ENCODE measurements at regions not wholly inside any gene's neighbourhood (a gene's known extent, or its start where the extent isn't known, plus 50 kb on each side); places are given as distances from the start of the nearest gene placed in this dataset.
"Not testable (repeated sequence)": the region's sequence is repeated elsewhere in the genome, so short reads cannot be mapped to it uniquely, and the experiment has no call there.

GRCh38 chr17:64789061-64789445, 126.9 kb upstream of the SMURF2 start:
- H3K4me1 ChIP-seq (ENCODE audit: insufficient read depth, low read length) = peaks cover 17% of the 10 kb centered on the region
- H3K9me3 ChIP-seq (ENCODE audit: low read depth, low read length); H3K27me3 ChIP-seq (ENCODE audit: insufficient read depth, low read length); H3K4me3 ChIP-seq (ENCODE audit: low read length): not testable (repeated sequence)

DNA sequence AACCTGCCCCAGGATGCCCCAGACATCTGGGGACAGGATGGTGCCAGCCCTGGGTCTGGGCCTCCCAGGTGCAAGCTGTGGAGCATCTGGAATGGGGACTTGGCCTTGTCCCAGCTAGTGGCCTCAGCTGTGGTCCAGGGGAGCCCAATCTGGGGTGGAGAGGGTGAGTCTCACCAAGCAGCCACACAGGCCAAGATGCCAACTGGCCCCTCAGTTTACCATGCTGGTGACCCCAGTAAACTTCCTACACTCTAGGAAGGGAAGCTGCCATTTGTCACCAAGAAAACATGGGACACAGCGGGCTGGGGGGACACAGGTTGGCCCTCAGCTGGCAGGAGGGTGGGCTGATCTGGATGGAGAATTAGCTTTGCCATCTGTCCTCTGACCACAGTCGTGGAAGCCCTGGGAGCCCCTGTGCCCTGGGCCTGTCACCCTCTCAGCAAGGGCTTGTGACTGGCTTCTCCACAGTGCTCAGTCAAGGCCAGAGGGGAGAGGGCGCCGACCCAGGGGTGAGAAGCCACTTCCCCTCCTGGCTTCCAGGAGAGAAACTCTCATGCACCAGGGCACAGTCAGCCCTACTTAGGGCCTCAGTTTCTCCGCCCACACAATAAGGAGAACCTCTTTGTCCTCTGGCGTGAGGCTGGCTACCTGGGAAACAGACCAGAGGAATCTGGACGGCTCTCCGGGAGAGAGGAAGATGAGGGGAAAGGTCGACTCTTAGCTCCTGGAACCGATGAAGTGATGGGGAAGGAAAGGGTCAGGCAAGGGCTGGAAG, 126.4 kb upstream of the SMURF2 start:
- Histone ChIP-seq H3K4me3 (ENCODE audit: low read length) (no peak overlapping the region), H3K27me3 (ENCODE audit: insufficient read depth, low read length) (no peaks in the 10 kb centered on the region), H3K4me1 (ENCODE audit: insufficient read depth, low read length) (peaks cover 11% of the 10 kb centered on the region), H3K9me3 (ENCODE audit: low read depth, low read length) (no peaks in the 10 kb centered on the region)

- no peaks in the 10 kb centered on the region for H3K9me3 ChIP-seq (ENCODE audit: low read depth, low read length)
- no peaks in the 10 kb centered on the region for H3K27me3 ChIP-seq (ENCODE audit: insufficient read depth, low read length)
- no peak overlapping the region for H3K4me3 ChIP-seq (ENCODE audit: low read length)
- peaks cover 7% of the 10 kb centered on the region for H3K4me1 ChIP-seq (ENCODE audit: insufficient read depth, low read length)
These were observed 125.8 kb upstream of the SMURF2 start for GRCh38 chr17:64787921-64788271.

GRCh38 chr17:64787255-64787920, 125.3 kb upstream of the SMURF2 start:
- Histone ChIP-seq H3K4me1 (ENCODE audit: insufficient read depth, low read length) (peaks cover 4% of the 10 kb centered on the region), H3K9me3 (ENCODE audit: low read depth, low read length) (no peaks in the 10 kb centered on the region), H3K4me3 (ENCODE audit: low read length) (no peak overlapping the region), H3K27me3 (ENCODE audit: insufficient read depth, low read length) (no peaks in the 10 kb centered on the region)

DNA sequence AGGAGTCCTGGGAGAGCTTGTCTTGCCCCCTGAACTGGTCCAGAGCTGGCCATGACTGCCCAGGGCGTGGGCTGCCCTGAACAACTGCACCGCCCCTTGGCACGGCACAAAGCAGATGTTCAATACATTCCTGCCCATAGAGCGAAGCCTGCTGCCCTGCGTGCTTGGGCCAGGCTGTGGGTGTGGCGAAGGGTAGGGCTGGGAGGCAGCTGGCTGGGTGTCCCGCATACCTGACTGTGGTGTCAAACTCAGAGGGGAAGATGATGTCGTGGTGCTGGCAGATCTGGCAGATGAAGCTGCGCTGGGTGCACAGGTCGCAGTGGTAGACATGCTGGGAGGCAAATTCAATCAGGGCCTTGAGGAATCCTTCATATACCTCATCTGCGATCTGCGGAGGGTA, 124.2 kb upstream of the SMURF2 start:
- Histone ChIP-seq H3K4me3 (ENCODE audit: low read length) (no peak overlapping the region), H3K4me1 (ENCODE audit: insufficient read depth, low read length) (peaks cover 12% of the 10 kb centered on the region), H3K27me3 (ENCODE audit: insufficient read depth, low read length) (no peaks in the 10 kb centered on the region), H3K9me3 (ENCODE audit: low read depth, low read length) (no peaks in the 10 kb centered on the region)

GRCh38 chr17:64785011-64785421, 122.9 kb upstream of the SMURF2 start:
- no peaks in the 10 kb centered on the region for H3K27me3 ChIP-seq (ENCODE audit: insufficient read depth, low read length)
- H3K4me1 ChIP-seq (ENCODE audit: insufficient read depth, low read length) = peaks cover 21% of the 10 kb centered on the region
- no peaks in the 10 kb centered on the region for H3K9me3 ChIP-seq (ENCODE audit: low read depth, low read length)
- no peak overlapping the region for H3K4me3 ChIP-seq (ENCODE audit: low read length)

GRCh38 chr17:64784353-64785010, 122.4 kb upstream of the SMURF2 start:
- peaks cover under 1% of the 10 kb centered on the region for H3K27me3 ChIP-seq (ENCODE audit: insufficient read depth, low read length)
- H3K9me3 ChIP-seq (ENCODE audit: low read depth, low read length) = no peaks in the 10 kb centered on the region
- no peak overlapping the region for H3K4me3 ChIP-seq (ENCODE audit: low read length)
- peaks cover 27% of the 10 kb centered on the region for H3K4me1 ChIP-seq (ENCODE audit: insufficient read depth, low read length)

- H3K9me3 ChIP-seq (ENCODE audit: low read depth, low read length) = no peaks in the 10 kb centered on the region
- peaks cover 34% of the 10 kb centered on the region for H3K4me1 ChIP-seq (ENCODE audit: insufficient read depth, low read length)
- H3K4me3 ChIP-seq (ENCODE audit: low read length) = no peak overlapping the region
- H3K27me3 ChIP-seq (ENCODE audit: insufficient read depth, low read length) = peaks cover 6% of the 10 kb centered on the region
These were observed 121.6 kb upstream of the SMURF2 start for GRCh38 chr17:64783556-64784352.

GRCh38 chr17:64783031-64783461, 120.9 kb upstream of the SMURF2 start:
- peaks cover 41% of the 10 kb centered on the region for H3K4me1 ChIP-seq (ENCODE audit: insufficient read depth, low read length)
- peaks cover 6% of the 10 kb centered on the region for H3K27me3 ChIP-seq (ENCODE audit: insufficient read depth, low read length)
- no peaks in the 10 kb centered on the region for H3K9me3 ChIP-seq (ENCODE audit: low read depth, low read length)
- no peak overlapping the region for H3K4me3 ChIP-seq (ENCODE audit: low read length)

DNA sequence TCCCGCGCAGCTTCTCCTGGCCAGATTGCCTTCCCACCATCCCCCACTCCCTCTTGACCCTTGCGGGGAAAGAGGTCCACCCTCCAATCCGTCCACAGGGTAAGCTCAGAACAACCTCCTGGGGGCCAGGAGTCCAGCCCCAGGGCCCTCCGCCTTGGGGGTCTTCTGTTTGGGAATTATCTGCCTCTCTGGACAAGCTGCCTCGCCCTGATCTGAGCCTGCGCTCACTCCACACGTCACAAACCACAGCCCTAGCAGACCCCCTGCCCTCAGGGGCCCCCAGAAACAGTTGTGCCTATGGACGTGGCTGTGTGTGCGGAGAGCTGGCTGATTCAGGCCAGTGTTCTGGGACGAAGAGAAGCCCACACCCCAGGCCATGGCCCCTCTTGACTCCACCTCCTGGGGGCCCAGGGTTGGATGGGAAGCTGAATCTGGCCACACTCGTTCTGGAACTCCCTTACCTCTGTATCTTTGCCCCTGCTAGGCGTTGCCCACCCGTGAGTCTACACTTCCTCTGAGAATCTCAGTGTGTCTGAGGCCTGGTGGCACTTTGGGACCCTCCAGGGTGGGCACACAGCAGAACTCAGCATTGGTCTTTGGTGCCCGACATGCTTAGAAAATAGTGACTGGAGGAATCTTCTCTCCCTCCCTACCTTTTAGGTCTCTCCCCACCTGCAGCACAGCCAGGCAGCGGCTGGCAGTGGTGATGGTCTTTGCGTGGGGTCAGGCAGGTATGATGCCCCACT, 119.9 kb upstream of the SMURF2 start:
- H3K4me1 ChIP-seq (ENCODE audit: insufficient read depth, low read length) = peaks cover 51% of the 10 kb centered on the region
- no peak overlapping the region for H3K4me3 ChIP-seq (ENCODE audit: low read length)
- peaks cover 6% of the 10 kb centered on the region for H3K27me3 ChIP-seq (ENCODE audit: insufficient read depth, low read length)
- H3K9me3 ChIP-seq (ENCODE audit: low read depth, low read length) = no peaks in the 10 kb centered on the region

GRCh38 chr17:64781014-64781756, 119.1 kb upstream of the SMURF2 start:
- Histone ChIP-seq H3K27me3 (ENCODE audit: insufficient read depth, low read length) (peaks cover 6% of the 10 kb centered on the region), H3K4me3 (ENCODE audit: low read length) (peak overlapping the region; percentile 46), H3K9me3 (ENCODE audit: low read depth, low read length) (no peaks in the 10 kb centered on the region), H3K4me1 (ENCODE audit: insufficient read depth, low read length) (peaks cover 59% of the 10 kb centered on the region)

GRCh38 chr17:64780096-64781013, 118.2 kb upstream of the SMURF2 start:
- Histone ChIP-seq H3K9me3 (ENCODE audit: low read depth, low read length) (no peaks in the 10 kb centered on the region), H3K4me3 (ENCODE audit: low read length) (peak overlapping the region; percentile 46), H3K4me1 (ENCODE audit: insufficient read depth, low read length) (peaks cover 63% of the 10 kb centered on the region), H3K27me3 (ENCODE audit: insufficient read depth, low read length) (peaks cover 6% of the 10 kb centered on the region)
